Endodermal cell (in vitro differentiated cells): ENCODE measurements at regions not wholly inside any gene's neighbourhood (a gene's known extent, or its start where the extent isn't known, plus 50 kb on each side); places are given as distances from the start of the nearest gene placed in this dataset.

ENCODE experiments used
- DNase-seq: peaks from one replicate; pipeline ENCODE4 v3.0.0-alpha.2; 2017
- H3K27ac ChIP-seq: 2 replicates; pipeline ENCODE4 v1.5.1; 2013; ENCODE audit warnings: mild to moderate bottlenecking, low read depth, low read length, moderate library complexity
- H3K27me3 ChIP-seq: 2 replicates; pipeline ENCODE4 v1.6.1; 2013; ENCODE audit warnings: mild to moderate bottlenecking, low read length, moderate library complexity; ENCODE audit not compliant: insufficient read depth, control insufficient read depth, poor library complexity, severe bottlenecking
- H3K36me3 ChIP-seq: 2 replicates; pipeline ENCODE4 v1.7.0; 2013; ENCODE audit warnings: mild to moderate bottlenecking, low read length, moderate library complexity; ENCODE audit not compliant: control insufficient read depth, insufficient read depth
- H3K4me1 ChIP-seq: one replicate; pipeline ENCODE4 v1.7.0; 2013; ENCODE audit warnings: low read length; ENCODE audit not compliant: control insufficient read depth, insufficient read depth
- H3K4me3 ChIP-seq: 2 replicates; pipeline ENCODE4 v1.5.1; 2013; ENCODE audit warnings: mild to moderate bottlenecking, low read length, moderate library complexity
- H3K9ac ChIP-seq: 2 replicates; pipeline ENCODE4 v1.6.1; 2013; ENCODE audit warnings: mild to moderate bottlenecking, low read length, moderate library complexity; ENCODE audit not compliant: poor library complexity, severe bottlenecking; ENCODE audit errors: extremely low read depth
- H3K9me3 ChIP-seq: 2 replicates; pipeline ENCODE4 v1.6.1; 2013; ENCODE audit warnings: mild to moderate bottlenecking, low read length, moderate library complexity; ENCODE audit not compliant: control insufficient read depth
- H3K27ac Mint-ChIP-seq: 2 replicates; pipeline ENCODE4 v1.8.0; 2020; ENCODE audit warnings: mixed read lengths
- H3K27me3 Mint-ChIP-seq: 2 replicates; pipeline ENCODE4 v1.8.0; 2021; ENCODE audit warnings: mild to moderate bottlenecking, mixed read lengths; ENCODE audit not compliant: insufficient read depth
- H3K36me3 Mint-ChIP-seq: 2 replicates; pipeline ENCODE4 v1.8.0; 2020; ENCODE audit warnings: low read depth, mixed read lengths
- H3K4me1 Mint-ChIP-seq: 2 replicates; pipeline ENCODE4 v1.8.0; 2020; ENCODE audit warnings: mixed read lengths
- H3K4me3 Mint-ChIP-seq: 2 replicates; pipeline ENCODE4 v1.8.0; 2020; ENCODE audit warnings: mild to moderate bottlenecking, moderate library complexity, mixed read lengths
- H3K9me3 Mint-ChIP-seq: 2 replicates; pipeline ENCODE4 v1.8.0; 2020; ENCODE audit warnings: mild to moderate bottlenecking, mixed read lengths
- WGBS, 2 experiments: methylation state at CpG; one replicate each; pipeline versions ENCODE4 v1.1.5 to v1.1.7; 2013; ENCODE audit warnings: missing lambda C conversion rate in 2 of 2, mixed read lengths in 1 of 2; ENCODE audit not compliant: insufficient coverage in 1 of 2, insufficient read length in 1 of 2; 5-methylcytosine and 5-hydroxymethylcytosine counted together
- TF ChIP-seq, protein P1 (sequence below): fragments of 200-600 bp; sonication (generic); conservative IDR thresholded peaks from 2 replicates; pipeline ENCODE4 v1.5.0; 2021; ENCODE audit warnings: antibody characterized with exemption, mild to moderate bottlenecking

DNA sequence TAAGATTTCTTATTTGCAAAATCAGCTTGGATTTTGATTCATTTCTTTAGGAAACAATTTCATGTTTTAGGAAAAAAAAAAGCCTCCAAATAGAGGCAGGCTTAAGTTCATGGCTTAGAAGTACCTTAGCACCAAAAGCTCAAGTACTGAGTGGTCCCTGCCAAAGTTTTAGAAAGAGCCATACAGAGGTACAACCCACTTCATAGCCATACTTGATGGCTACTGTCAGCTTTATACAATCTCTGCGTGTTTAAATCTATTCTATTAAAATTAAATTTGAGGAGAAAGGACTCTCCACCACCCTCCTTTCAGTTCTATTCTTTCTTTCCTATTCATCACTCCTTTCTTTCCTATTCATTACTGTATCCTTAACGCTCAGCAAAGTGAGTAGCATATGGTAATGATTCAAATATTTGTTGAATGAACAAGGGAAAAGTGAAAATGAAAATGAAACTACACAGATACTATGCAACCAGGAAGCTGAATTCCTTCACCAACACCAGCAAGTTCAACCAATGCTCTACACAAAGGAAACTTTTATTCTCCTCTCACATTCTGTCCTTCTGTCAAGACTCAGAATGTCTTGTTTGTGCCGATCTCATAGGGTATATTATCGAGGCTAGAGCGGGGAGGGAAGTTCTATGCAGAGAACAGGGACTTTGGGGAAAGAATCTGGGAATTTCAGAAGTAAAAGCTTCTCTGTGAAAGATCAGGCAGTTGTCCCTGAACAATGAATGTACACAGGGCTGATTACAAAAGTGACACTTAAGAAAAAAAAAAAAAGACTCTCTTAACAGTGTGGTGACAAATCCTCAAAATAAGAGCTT lies 138.6 kb upstream of the SPEF2 start:
- DNase-seq, result no peak
- WGBS, 2 experiments, result 94 to 98% methylated on average over 3 to 4 of the region's 5 CpGs
- Histone ChIP-seq H3K4me3 (no peak overlapping the region), H3K9ac (no peak overlapping the region), H3K27ac (no peak overlapping the region), H3K4me1 (no peaks in the 10 kb centered on the region), H3K27me3 (no peaks in the 10 kb centered on the region), H3K36me3 (no peaks in the 10 kb centered on the region), H3K9me3 (no peaks in the 10 kb centered on the region)
- TF ChIP-seq, protein P1, sequence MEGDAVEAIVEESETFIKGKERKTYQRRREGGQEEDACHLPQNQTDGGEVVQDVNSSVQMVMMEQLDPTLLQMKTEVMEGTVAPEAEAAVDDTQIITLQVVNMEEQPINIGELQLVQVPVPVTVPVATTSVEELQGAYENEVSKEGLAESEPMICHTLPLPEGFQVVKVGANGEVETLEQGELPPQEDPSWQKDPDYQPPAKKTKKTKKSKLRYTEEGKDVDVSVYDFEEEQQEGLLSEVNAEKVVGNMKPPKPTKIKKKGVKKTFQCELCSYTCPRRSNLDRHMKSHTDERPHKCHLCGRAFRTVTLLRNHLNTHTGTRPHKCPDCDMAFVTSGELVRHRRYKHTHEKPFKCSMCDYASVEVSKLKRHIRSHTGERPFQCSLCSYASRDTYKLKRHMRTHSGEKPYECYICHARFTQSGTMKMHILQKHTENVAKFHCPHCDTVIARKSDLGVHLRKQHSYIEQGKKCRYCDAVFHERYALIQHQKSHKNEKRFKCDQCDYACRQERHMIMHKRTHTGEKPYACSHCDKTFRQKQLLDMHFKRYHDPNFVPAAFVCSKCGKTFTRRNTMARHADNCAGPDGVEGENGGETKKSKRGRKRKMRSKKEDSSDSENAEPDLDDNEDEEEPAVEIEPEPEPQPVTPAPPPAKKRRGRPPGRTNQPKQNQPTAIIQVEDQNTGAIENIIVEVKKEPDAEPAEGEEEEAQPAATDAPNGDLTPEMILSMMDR, result no peak
- Mint-ChIP-seq H3K27ac (no peak overlapping the region), H3K9me3 (no peaks in the 10 kb centered on the region), H3K4me3 (no peak overlapping the region), H3K4me1 (no peaks in the 10 kb centered on the region), H3K27me3 (no peaks in the 10 kb centered on the region), H3K36me3 (no peaks in the 10 kb centered on the region)

DNA sequence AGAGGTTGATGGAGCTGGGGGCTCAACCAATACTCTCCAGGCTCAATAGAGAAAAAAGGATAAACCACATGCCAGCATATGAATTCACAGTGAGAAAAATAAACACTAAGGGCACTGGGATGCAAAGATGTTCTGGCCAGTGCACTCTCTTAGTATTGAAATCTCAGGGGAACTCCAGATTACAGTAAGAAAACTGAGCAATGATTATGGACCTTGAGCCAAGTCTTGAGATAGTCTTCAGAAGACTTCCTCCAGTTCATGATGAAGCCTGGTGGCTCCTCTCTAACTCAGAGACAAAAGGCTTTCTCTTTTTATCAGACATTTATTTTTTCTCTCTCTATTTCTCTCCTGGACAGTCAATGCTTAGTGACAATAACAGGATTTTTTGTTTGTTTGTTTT lies 139.8 kb upstream of the SPEF2 start:
- Histone ChIP-seq H3K27ac (no peak overlapping the region), H3K9ac (no peak overlapping the region), H3K27me3 (no peaks in the 10 kb centered on the region), H3K4me1 (no peaks in the 10 kb centered on the region), H3K9me3 (no peaks in the 10 kb centered on the region), H3K4me3 (no peak overlapping the region), H3K36me3 (no peaks in the 10 kb centered on the region)
- Mint-ChIP-seq H3K9me3 (no peaks in the 10 kb centered on the region), H3K4me1 (no peaks in the 10 kb centered on the region), H3K27me3 (no peaks in the 10 kb centered on the region), H3K4me3 (no peak overlapping the region), H3K36me3 (no peaks in the 10 kb centered on the region), H3K27ac (no peak overlapping the region)
- TF ChIP-seq, protein P1, result no peak
- no peak for DNase-seq

DNA sequence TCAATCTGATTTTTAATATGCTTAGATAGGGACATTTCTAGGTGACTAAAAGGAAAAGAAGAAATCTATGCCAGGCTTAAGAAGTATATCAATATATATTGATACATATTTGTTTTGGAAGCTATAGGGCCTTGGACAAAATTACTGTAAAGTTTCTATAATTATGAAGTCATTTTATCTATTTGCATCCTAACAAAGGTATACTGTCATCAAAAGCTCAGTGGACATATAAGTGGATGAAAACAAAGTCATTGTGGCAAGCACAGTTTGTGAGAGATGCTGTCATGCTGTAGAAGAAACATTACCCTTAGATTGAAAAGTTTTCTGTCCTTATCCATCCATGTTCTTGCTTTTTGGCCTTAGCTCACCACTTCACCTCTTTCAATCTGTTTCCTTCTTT lies 140.3 kb upstream of the SPEF2 start:
- H3K4me3 ChIP-seq, result no peak overlapping the region
- no peaks in the 10 kb centered on the region for H3K36me3 ChIP-seq
- no peaks in the 10 kb centered on the region for H3K27me3 ChIP-seq
- TF ChIP-seq, protein P1, result no peak
- no peak overlapping the region for H3K27ac Mint-ChIP-seq
- no peaks in the 10 kb centered on the region for H3K36me3 Mint-ChIP-seq
- H3K4me1 Mint-ChIP-seq, result no peaks in the 10 kb centered on the region
- H3K9me3 Mint-ChIP-seq, result no peaks in the 10 kb centered on the region
- no peaks in the 10 kb centered on the region for H3K27me3 Mint-ChIP-seq
- H3K9me3 ChIP-seq, result no peaks in the 10 kb centered on the region
- H3K4me1 ChIP-seq, result no peaks in the 10 kb centered on the region
- no peak overlapping the region for H3K27ac ChIP-seq
- H3K9ac ChIP-seq, result no peak overlapping the region
- H3K4me3 Mint-ChIP-seq, result no peak overlapping the region
- DNase-seq, result no peak
